ENCODE measurements at regions not wholly inside any gene's neighbourhood (a gene's known extent, or its start where the extent isn't known, plus 50 kb on each side); places are given as distances from the start of the nearest gene placed in this dataset.

DNA sequence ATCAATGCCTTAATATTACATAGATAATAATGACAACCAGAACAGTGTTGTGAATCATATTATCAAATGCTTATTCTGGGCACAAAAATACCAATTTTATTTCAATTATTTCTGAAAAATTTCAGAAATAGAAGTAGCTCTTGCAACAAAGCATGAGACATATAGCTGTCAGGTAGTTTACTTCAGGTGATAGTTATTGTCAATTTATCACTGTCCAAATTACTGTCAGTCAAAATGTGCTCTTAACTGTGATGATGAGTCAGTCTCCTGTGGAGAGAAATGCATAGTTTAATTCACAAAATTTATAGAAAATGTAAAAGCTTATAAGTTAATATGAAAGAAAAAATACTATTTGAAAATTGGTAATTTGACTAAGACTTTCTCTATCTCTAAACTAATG is 1078.4 kb upstream of the GBE1 start:
- H3K9ac ChIP-seq (ENCODE audit: insufficient read depth, low read length, poor library complexity, severe bottlenecking): no peak overlapping the region
- Mint-ChIP-seq H3K9me3 (peaks cover 2 to 12% (median 5%) of the 10 kb centered on the region in 7 donors), H3K36me3 (no peaks in the 10 kb centered on the region), H3K27ac (no peak overlapping the region), H3K4me1 (no peaks in the 10 kb centered on the region), H3K27me3 (ENCODE audit: low read depth in 3 of 3) (no peaks in the 10 kb centered on the region), H3K4me3 (no peak overlapping the region)
- no peaks in the 10 kb centered on the region for H3K27me3 ChIP-seq (ENCODE audit: control insufficient read depth in 2 of 2, insufficient read depth in 2 of 2, low read length in 2 of 2)
- no peaks in the 10 kb centered on the region for H4K20me1 ChIP-seq (ENCODE audit: insufficient read depth, low read length)
- no peaks in the 10 kb centered on the region for H3K79me2 ChIP-seq (ENCODE audit: insufficient read depth, low read length)
- H3K4me3 ChIP-seq (replicated peaks in 1 of 3; ENCODE audit: low read depth in 2 of 3, low read length in 3 of 3): no peak overlapping the region
- intact Hi-C loops (cut with micrococcal nuclease): no loop called here
- no peaks in the 10 kb centered on the region for H3K4me1 ChIP-seq (ENCODE audit: control insufficient read depth in 1 of 2, insufficient read depth in 2 of 2, low read length in 2 of 2)
- H3K27ac ChIP-seq (ENCODE audit: low read depth in 1 of 2, low read length in 2 of 2): no peak overlapping the region
- H2AFZ ChIP-seq (ENCODE audit: insufficient read depth, low read depth, low read length, poor library complexity, severe bottlenecking): no peak overlapping the region
- no peak for DNase-seq
- TF ChIP-seq, protein P1, sequence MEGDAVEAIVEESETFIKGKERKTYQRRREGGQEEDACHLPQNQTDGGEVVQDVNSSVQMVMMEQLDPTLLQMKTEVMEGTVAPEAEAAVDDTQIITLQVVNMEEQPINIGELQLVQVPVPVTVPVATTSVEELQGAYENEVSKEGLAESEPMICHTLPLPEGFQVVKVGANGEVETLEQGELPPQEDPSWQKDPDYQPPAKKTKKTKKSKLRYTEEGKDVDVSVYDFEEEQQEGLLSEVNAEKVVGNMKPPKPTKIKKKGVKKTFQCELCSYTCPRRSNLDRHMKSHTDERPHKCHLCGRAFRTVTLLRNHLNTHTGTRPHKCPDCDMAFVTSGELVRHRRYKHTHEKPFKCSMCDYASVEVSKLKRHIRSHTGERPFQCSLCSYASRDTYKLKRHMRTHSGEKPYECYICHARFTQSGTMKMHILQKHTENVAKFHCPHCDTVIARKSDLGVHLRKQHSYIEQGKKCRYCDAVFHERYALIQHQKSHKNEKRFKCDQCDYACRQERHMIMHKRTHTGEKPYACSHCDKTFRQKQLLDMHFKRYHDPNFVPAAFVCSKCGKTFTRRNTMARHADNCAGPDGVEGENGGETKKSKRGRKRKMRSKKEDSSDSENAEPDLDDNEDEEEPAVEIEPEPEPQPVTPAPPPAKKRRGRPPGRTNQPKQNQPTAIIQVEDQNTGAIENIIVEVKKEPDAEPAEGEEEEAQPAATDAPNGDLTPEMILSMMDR (IDR thresholded peaks at IDR 0.05): no peak
- no peak overlapping the region for H3K4me2 ChIP-seq (replicated peaks; ENCODE audit: extremely low read depth, low read length, poor library complexity, severe bottlenecking)
- H3K9me3 ChIP-seq (replicated peaks in 1 of 2; ENCODE audit: control insufficient read depth in 1 of 2, insufficient read depth in 1 of 2, low read length in 2 of 2): no peaks in the 10 kb centered on the region
- no peaks in the 10 kb centered on the region for H3K36me3 ChIP-seq (replicated peaks in 1 of 2; ENCODE audit: control insufficient read depth in 1 of 2, insufficient read depth in 2 of 2, low read length in 2 of 2)

DNA sequence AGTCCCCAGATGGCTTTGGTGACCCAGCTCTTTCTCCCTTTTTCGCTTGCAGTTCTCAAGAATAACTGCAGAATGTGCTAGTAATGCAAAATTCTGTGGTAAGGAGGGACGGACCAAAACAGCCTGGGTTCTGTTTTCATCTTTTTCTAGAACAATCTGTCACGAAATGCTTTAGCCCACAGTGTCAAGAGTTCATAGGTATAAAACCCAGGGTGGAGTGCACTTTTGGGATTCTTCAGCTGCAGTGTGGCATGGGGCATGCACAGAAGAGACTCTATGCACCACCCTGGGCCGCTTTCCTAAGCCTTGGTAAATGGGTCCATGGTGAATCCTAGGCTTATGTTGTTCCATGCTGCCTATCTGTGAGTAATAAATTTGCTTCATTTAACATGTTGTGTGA is 1072.7 kb upstream of the GBE1 start:
- DNase-seq: no peak
- H3K4me1 ChIP-seq (ENCODE audit: control insufficient read depth in 1 of 2, insufficient read depth in 2 of 2, low read length in 2 of 2): no peaks in the 10 kb centered on the region
- no peaks in the 10 kb centered on the region for H4K20me1 ChIP-seq (ENCODE audit: insufficient read depth, low read length)
- H3K4me2 ChIP-seq (replicated peaks; ENCODE audit: extremely low read depth, low read length, poor library complexity, severe bottlenecking): no peak overlapping the region
- peaks cover 2 to 6% of the 10 kb centered on the region in 2 donors for H3K9me3 ChIP-seq (replicated peaks in 1 of 2; ENCODE audit: control insufficient read depth in 1 of 2, insufficient read depth in 1 of 2, low read length in 2 of 2)
- TF ChIP-seq, protein P1 (IDR thresholded peaks at IDR 0.05): no peak
- H3K4me1 Mint-ChIP-seq: no peaks in the 10 kb centered on the region
- no peaks in the 10 kb centered on the region for H3K79me2 ChIP-seq (ENCODE audit: insufficient read depth, low read length)
- 70% methylated on average over 3 of the region's 4 CpGs for WGBS (ENCODE audit: insufficient coverage)
- H3K27ac Mint-ChIP-seq: no peak overlapping the region
- no peak overlapping the region for H3K27ac ChIP-seq (ENCODE audit: low read depth in 1 of 2, low read length in 2 of 2)
- no peak overlapping the region for H2AFZ ChIP-seq (ENCODE audit: insufficient read depth, low read depth, low read length, poor library complexity, severe bottlenecking)
- H3K4me3 Mint-ChIP-seq: no peak overlapping the region
- H3K27me3 ChIP-seq (ENCODE audit: control insufficient read depth in 2 of 2, insufficient read depth in 2 of 2, low read length in 2 of 2): no peaks in the 10 kb centered on the region
- no peak overlapping the region for H3K4me3 ChIP-seq (replicated peaks in 1 of 3; ENCODE audit: low read depth in 2 of 3, low read length in 3 of 3)
- intact Hi-C loops (cut with micrococcal nuclease): no loop called here
- H3K27me3 Mint-ChIP-seq (ENCODE audit: low read depth in 3 of 3): no peaks in the 10 kb centered on the region
- no peak overlapping the region for H3K9ac ChIP-seq (ENCODE audit: insufficient read depth, low read length, poor library complexity, severe bottlenecking)
- H3K9me3 Mint-ChIP-seq: peaks cover 0 to 9% (median 4%) of the 10 kb centered on the region in 7 donors
- no peaks in the 10 kb centered on the region for H3K36me3 ChIP-seq (replicated peaks in 1 of 2; ENCODE audit: control insufficient read depth in 1 of 2, insufficient read depth in 2 of 2, low read length in 2 of 2)
- no peaks in the 10 kb centered on the region for H3K36me3 Mint-ChIP-seq

Data from CD14-positive monocyte (primary cell).